Type B pancreatic cell (in vitro differentiated cells): ENCODE measurements at regions not wholly inside any gene's neighbourhood (a gene's known extent, or its start where the extent isn't known, plus 50 kb on each side); places are given as distances from the start of the nearest gene placed in this dataset.

Experiments
- DNase-seq: peaks from one replicate; pipeline ENCODE4 v3.0.0; 2021; ENCODE audit warnings: mixed read lengths; ENCODE audit not compliant: unreplicated experiment; ENCODE audit errors: extremely low spot score
- H3K27ac Mint-ChIP-seq: 2 replicates; pipeline ENCODE4 v1.8.0; 2021; ENCODE audit warnings: mild to moderate bottlenecking, mixed read lengths
- H3K27me3 Mint-ChIP-seq: 2 replicates; pipeline ENCODE4 v1.8.0; 2021; ENCODE audit warnings: mixed read lengths
- H3K36me3 Mint-ChIP-seq: 2 replicates; pipeline ENCODE4 v1.8.0; 2021; ENCODE audit warnings: mixed read lengths
- H3K4me1 Mint-ChIP-seq: one replicate; pipeline ENCODE4 v1.8.0; 2021; ENCODE audit warnings: mixed read lengths; ENCODE audit not compliant: unreplicated experiment
- H3K4me3 Mint-ChIP-seq: 2 replicates; pipeline ENCODE4 v1.8.0; 2021; ENCODE audit warnings: mild to moderate bottlenecking, mixed read lengths
- H3K9me3 Mint-ChIP-seq: 2 replicates; pipeline ENCODE4 v1.8.0; 2021; ENCODE audit warnings: mixed read lengths
- CTCF ChIP-seq: fragments of 200-600 bp; sonication (generic); conservative IDR thresholded peaks from 2 replicates; pipeline ENCODE4 v1.5.0; 2021; ENCODE audit warnings: antibody characterized with exemption, mild to moderate bottlenecking

GRCh38 chr10:111784946-111785465 is 398.6 kb downstream of the GPAM start:
- DNase-seq, result no peak
- Mint-ChIP-seq H3K27ac (no peak overlapping the region), H3K4me3 (no peak overlapping the region), H3K36me3 (no peaks in the 10 kb centered on the region), H3K9me3 (no peaks in the 10 kb centered on the region), H3K27me3 (peaks cover 14% of the 10 kb centered on the region), H3K4me1 (no peaks in the 10 kb centered on the region)
- no peak for TF ChIP-seq CTCF

- no peak for TF ChIP-seq CTCF
- no peak overlapping the region for H3K4me3 Mint-ChIP-seq
- no peak for DNase-seq
- H3K4me1 Mint-ChIP-seq, result no peaks in the 10 kb centered on the region
- no peaks in the 10 kb centered on the region for H3K9me3 Mint-ChIP-seq
- H3K27ac Mint-ChIP-seq, result no peak overlapping the region
- peaks cover 14% of the 10 kb centered on the region for H3K27me3 Mint-ChIP-seq
- no peaks in the 10 kb centered on the region for H3K36me3 Mint-ChIP-seq
Observed at GRCh38 chr10:111785921-111786320, 397.6 kb downstream of the GPAM start.

- Mint-ChIP-seq H3K9me3 (no peaks in the 10 kb centered on the region), H3K27me3 (peaks cover 4% of the 10 kb centered on the region), H3K36me3 (no peaks in the 10 kb centered on the region), H3K4me1 (no peaks in the 10 kb centered on the region), H3K27ac (no peak overlapping the region), H3K4me3 (no peak overlapping the region)
- DNase-seq, result no peak
- TF ChIP-seq CTCF, result no peak
Observed at GRCh38 chr10:111789821-111790220, 393.7 kb downstream of the GPAM start.

GRCh38 chr10:111801841-111802240 is 381.7 kb downstream of the GPAM start:
- no peaks in the 10 kb centered on the region for H3K36me3 Mint-ChIP-seq
- TF ChIP-seq CTCF, result no peak
- no peaks in the 10 kb centered on the region for H3K4me1 Mint-ChIP-seq
- no peak overlapping the region for H3K4me3 Mint-ChIP-seq
- no peak for DNase-seq
- peaks cover 4% of the 10 kb centered on the region for H3K9me3 Mint-ChIP-seq
- H3K27me3 Mint-ChIP-seq, result no peaks in the 10 kb centered on the region
- H3K27ac Mint-ChIP-seq, result no peak overlapping the region

- Mint-ChIP-seq H3K27ac (no peak overlapping the region), H3K36me3 (no peaks in the 10 kb centered on the region), H3K4me3 (no peak overlapping the region), H3K4me1 (no peaks in the 10 kb centered on the region), H3K27me3 (peaks cover 4% of the 10 kb centered on the region), H3K9me3 (no peaks in the 10 kb centered on the region)
- TF ChIP-seq CTCF, result no peak
- no peak for DNase-seq
Observed at GRCh38 chr10:111804781-111805180, 378.8 kb downstream of the GPAM start.

- Mint-ChIP-seq H3K36me3 (no peaks in the 10 kb centered on the region), H3K4me3 (no peak overlapping the region), H3K4me1 (peaks cover 4% of the 10 kb centered on the region), H3K27ac (no peak overlapping the region), H3K27me3 (peaks cover 4% of the 10 kb centered on the region), H3K9me3 (no peaks in the 10 kb centered on the region)
- no peak for TF ChIP-seq CTCF
- no peak for DNase-seq
Observed at GRCh38 chr10:111811517-111811916, 372.0 kb downstream of the GPAM start.
